Astrocyte of the cerebellum (primary cell): ENCODE measurements at regions not wholly inside any gene's neighbourhood (a gene's known extent, or its start where the extent isn't known, plus 50 kb on each side); places are given as distances from the start of the nearest gene placed in this dataset.

Experiments
- DNase-seq: peaks from one replicate; pipeline ENCODE4 v3.0.0-alpha.2; 2011; ENCODE audit warnings: low read depth
- H3K4me3 ChIP-seq: 2 replicates; pipeline ENCODE4 v1.5.1; 2011; ENCODE audit warnings: mild to moderate bottlenecking, low read depth, low read length, moderate library complexity
- in situ Hi-C: cut with HindIII; loops from 2 replicates; pipeline ENCODE4 v1.10.0; 2017; ENCODE audit warnings: low sequenced_read_pairs
- TF ChIP-seq, protein P1 (sequence below): IDR thresholded peaks from 2 replicates; pipeline ENCODE4 v1.5.1; 2012; ENCODE audit warnings: low read length, low read depth, moderate library complexity, mild to moderate bottlenecking; ENCODE audit errors: missing control alignments

DNA sequence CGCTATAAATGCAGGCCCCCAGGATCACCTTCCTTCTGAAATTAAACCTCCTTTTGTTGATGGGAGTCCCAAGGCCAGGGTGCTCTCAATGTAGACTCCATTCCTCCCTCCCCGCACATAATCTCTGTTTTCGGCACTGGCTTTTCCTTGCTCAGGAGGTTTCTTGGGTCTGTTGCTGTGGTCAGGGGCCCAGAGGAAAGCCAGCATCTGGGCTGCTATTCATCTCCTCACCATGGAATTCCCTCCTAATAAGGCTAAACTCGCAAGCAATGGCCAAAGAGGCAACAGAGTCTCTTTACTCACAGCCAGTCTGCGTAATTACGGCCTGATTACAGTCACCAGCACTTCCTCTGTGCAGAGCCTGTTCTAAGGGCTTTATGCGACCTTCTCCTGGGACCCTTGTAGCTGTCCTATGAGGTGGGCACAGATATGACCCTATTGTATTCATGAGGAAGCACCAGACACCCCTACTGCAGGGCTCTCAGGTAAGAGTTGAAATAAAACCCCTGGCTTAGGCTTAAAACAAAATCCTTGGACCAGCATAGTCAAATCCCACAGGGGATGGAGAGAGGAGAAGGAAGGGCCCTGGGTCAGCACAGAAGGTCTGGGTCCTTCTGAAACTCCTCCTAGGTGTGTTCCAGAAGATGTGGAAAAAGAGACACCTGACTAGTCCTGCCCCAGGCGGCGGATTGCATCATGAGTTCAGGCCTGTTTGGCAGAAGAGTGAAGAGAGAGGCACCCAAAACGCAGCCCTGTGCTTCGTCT, 105.0 kb upstream of the SH3BP4 start:
- TF ChIP-seq, protein P1, sequence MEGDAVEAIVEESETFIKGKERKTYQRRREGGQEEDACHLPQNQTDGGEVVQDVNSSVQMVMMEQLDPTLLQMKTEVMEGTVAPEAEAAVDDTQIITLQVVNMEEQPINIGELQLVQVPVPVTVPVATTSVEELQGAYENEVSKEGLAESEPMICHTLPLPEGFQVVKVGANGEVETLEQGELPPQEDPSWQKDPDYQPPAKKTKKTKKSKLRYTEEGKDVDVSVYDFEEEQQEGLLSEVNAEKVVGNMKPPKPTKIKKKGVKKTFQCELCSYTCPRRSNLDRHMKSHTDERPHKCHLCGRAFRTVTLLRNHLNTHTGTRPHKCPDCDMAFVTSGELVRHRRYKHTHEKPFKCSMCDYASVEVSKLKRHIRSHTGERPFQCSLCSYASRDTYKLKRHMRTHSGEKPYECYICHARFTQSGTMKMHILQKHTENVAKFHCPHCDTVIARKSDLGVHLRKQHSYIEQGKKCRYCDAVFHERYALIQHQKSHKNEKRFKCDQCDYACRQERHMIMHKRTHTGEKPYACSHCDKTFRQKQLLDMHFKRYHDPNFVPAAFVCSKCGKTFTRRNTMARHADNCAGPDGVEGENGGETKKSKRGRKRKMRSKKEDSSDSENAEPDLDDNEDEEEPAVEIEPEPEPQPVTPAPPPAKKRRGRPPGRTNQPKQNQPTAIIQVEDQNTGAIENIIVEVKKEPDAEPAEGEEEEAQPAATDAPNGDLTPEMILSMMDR, result no peak
- no peak overlapping the region for H3K4me3 ChIP-seq
- no peak for DNase-seq
- in situ Hi-C loops, result no loop called here

DNA sequence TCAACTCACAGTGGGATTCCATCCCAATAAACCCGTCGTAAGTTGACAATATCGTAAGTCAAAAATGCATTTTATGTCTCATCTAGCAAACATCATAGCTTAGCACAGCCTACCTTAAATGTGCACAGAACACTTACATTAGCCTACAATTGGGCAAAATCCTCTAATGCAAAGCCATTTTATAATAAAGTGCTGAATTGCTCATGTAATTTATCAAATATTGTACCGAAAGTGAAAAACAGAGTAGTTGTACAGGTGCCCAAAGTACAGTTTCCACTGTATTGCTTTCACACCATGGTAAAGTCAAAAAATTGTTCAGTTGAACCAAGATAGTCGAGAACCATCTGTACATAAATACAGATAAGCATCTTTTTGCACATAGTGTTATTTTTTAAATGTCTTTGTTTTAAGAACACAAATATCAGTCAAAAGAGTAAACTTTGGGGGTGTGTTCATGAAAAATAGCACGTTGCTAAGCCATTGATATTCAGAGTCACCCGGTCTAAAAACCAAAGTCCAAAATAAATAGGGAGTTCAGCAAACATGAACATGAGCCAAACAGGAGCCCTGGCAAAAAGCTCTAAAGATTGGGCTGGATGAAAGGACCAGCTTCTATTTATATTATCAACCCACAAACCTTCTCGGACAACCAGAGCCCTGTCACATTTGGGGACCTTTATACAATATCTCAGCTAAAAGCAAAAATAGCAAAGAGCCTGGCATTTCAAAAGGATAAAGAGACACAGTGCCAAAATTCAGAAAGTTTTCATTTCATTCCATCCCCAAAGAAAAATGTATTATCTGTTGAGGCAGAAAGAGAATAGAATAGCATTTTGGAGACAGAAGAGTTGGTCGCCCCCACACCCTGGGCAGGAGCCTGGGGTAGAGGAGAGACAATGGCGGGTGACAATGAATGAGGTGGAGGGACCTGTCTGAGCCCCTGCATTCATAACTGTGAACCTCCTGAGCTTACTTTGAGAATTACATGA, 105.9 kb upstream of the SH3BP4 start:
- in situ Hi-C loops, result no loop called here
- H3K4me3 ChIP-seq, result no peak overlapping the region
- DNase-seq, result no peak
- TF ChIP-seq, protein P1, result no peak

DNA sequence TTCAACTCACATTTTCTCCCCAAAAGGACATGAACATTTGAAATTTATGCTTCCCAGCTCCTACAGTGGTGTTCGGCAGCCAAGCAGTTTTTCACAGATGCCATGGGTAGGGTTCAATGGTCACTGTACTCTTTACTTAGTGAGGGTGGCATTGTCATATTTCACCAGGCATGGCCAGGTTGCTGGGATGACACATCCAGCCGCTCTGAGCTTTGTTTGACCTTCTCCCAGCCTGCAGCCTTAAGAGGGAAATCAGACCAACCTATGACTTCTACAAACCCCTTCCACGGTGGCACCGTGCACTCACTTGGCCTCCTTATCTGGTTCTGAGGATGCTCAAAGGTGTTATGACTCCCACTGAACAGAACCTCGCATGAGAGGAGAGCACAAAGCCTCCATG, 108.4 kb upstream of the SH3BP4 start:
- in situ Hi-C loops, result no loop called here
- H3K4me3 ChIP-seq, result no peak overlapping the region
- DNase-seq, result no peak
- TF ChIP-seq, protein P1, result no peak

DNA sequence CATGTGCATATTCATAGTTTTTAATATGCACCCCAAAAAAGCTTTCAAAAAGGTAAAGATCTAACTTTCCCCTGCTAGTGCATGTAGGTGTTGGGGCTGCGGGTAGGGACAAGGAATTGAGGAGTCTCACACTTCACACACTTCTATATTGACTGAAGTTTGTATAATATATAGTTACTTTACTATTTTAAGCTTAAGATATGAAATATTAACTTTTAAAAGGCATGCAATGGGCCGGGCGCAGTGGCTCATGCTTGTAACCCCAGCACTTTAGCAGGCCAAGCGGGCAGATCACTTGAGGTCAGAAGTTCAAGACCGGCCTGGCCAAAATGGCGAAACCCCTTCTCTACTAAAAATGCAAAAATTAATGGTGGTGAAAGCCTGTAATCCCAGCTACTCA, 109.1 kb upstream of the SH3BP4 start:
- in situ Hi-C loops, result no loop called here
- DNase-seq, result no peak
- H3K4me3 ChIP-seq, result no peak overlapping the region
- TF ChIP-seq, protein P1, result no peak

DNA sequence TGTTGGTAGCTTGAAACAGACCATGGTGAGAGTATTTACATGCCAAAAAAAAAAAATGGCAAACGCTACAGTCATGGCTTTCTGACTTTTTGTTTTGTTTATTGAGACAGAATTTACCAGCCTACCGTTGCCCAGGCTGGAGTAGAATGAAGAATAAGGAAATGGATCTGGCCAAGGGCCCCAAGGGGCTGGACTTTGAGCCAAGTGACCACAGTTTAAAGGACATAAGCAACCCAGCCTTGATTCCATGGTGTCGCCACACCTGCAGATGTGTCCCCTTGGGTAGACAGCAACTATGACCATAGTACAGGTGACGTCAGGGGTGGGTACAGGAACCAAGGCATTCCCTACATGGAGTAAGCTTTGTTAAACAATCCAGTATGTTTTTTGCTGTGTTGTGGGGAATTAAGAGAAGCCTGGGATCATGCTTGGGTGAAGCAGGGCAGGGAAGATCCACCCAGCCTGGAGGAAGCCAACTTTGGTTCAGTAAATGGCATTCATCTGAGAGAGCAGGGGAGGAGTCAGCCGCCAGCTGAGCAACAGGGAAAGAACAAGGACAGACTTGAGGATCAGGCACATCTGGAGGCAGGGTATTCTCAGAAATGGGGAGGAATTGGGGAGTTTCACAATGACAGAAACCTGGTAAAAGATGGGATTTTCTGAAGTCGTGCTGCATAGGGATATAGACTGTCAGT, 110.3 kb upstream of the SH3BP4 start:
- TF ChIP-seq, protein P1, result no peak
- no peak overlapping the region for H3K4me3 ChIP-seq
- no peak for DNase-seq
- in situ Hi-C loops, result no loop called here

DNA sequence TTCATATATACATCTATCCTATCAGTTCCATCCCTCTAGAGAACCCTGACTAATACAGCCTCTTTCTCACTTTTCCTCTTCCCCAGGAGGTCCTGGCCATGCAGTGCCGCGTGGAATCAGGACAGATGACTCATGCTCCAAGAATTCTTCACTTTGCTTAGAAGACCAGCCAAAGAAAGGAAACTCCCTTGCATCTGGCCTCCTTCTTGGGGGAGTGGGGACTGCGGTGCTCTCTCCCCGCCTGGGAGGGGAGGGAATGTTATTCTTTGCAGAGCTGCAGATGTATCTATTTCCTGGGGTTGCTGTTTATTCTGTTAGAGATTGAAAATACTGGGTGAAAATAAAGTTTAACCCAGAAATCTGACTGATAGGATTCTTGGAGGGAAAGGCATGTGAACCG, 111.5 kb upstream of the SH3BP4 start:
- H3K4me3 ChIP-seq, result no peak overlapping the region
- in situ Hi-C loops, result no loop called here
- DNase-seq, result peak; percentile 98
- TF ChIP-seq, protein P1, result no peak
